Tibial artery (tissue), 4 donors: ENCODE measurements at regions not wholly inside any gene's neighbourhood (a gene's known extent, or its start where the extent isn't known, plus 50 kb on each side); places are given as distances from the start of the nearest gene placed in this dataset.

Source experiments
- DNase-seq, 2 donors: peaks; one replicate each; pipeline ENCODE4 v3.0.0-alpha.2; 2019
- H3K27ac ChIP-seq, 2 donors: fragments of 200-600 bp; sonication (generic) in 1 of 2; 1 replicate in 1 of 2; 2 replicates in 1 of 2; pipeline ENCODE4 v1.5.1; 2018 to 2019; ENCODE audit warnings: mild to moderate bottlenecking in 1 of 2
- H3K27me3 ChIP-seq, 2 donors: fragments of 200-600 bp; sonication (generic) in 1 of 2; one replicate each; pipeline versions ENCODE4 v1.5.1 to v1.6.0; 2016 to 2019
- H3K36me3 ChIP-seq, 3 donors: fragments of 200-600 bp; sonication (generic) in 2 of 3; one replicate each; pipeline ENCODE4 v1.5.1; 2016 to 2019; ENCODE audit warnings: mild to moderate bottlenecking in 2 of 3
- H3K4me1 ChIP-seq, 4 donors: fragments of 200-600 bp; sonication (generic) in 2 of 4; 1 replicate in 3 of 4; 2 replicates in 1 of 4; pipeline ENCODE4 v1.5.1; 2016 to 2019
- H3K4me3 ChIP-seq, 2 donors: fragments of 200-600 bp; sonication (generic) in 1 of 2; 1 replicate in 1 of 2; 2 replicates in 1 of 2; pipeline ENCODE4 v1.5.1; 2018 to 2019; ENCODE audit warnings: mild to moderate bottlenecking in 2 of 2
- H3K9me3 ChIP-seq, 3 donors: fragments of 200-600 bp; sonication (generic) in 1 of 3; one replicate each; pipeline ENCODE4 v1.5.1; 2016 to 2019
- intact Hi-C: fragments of 100-400 bp; cut with DNase I; formaldehyde crosslinking; loops from one replicate; pipeline ENCODE4 v1.15.0; 2023; ENCODE audit warnings: low total_unique reads
- TF ChIP-seq, protein P1 (sequence below), 2 experiments: fragments of 200-600 bp in 1 of 2; fragments of 450-650 bp in 1 of 2; IDR thresholded peaks; one replicate each; pipeline ENCODE4 v1.5.1; 2017 to 2019; ENCODE audit warnings: antibody characterized with exemption in 2 of 2, mild to moderate bottlenecking in 1 of 2, moderate library complexity in 1 of 2

DNA sequence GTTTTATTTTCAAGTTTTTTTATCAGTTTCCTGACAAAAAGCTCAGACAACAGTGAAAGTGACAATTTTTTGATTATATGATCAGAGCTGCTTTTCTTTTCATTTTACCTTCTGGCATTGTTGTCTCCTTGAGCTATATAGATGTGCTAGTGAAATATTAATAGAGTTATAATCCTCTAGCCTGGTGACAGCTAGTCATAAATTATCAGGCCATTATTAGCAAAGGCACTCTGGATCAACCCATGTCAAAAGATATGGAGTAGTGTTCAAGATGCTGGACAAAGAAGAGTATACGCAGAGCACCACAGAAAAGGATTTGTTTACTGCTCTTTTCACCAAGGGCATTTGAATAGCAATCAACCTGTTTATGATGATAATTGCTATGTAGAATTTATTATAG, 1230.1 kb downstream of the HACE1 start:
- H3K4me1 ChIP-seq = no peaks in the 10 kb centered on the region
- H3K27me3 ChIP-seq = no peaks in the 10 kb centered on the region
- intact Hi-C loops = no loop called here
- TF ChIP-seq, protein P1, sequence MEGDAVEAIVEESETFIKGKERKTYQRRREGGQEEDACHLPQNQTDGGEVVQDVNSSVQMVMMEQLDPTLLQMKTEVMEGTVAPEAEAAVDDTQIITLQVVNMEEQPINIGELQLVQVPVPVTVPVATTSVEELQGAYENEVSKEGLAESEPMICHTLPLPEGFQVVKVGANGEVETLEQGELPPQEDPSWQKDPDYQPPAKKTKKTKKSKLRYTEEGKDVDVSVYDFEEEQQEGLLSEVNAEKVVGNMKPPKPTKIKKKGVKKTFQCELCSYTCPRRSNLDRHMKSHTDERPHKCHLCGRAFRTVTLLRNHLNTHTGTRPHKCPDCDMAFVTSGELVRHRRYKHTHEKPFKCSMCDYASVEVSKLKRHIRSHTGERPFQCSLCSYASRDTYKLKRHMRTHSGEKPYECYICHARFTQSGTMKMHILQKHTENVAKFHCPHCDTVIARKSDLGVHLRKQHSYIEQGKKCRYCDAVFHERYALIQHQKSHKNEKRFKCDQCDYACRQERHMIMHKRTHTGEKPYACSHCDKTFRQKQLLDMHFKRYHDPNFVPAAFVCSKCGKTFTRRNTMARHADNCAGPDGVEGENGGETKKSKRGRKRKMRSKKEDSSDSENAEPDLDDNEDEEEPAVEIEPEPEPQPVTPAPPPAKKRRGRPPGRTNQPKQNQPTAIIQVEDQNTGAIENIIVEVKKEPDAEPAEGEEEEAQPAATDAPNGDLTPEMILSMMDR (IDR thresholded peaks at IDR 0.05) = no peak
- no peak overlapping the region for H3K4me3 ChIP-seq
- DNase-seq = no peak
- H3K27ac ChIP-seq = no peak overlapping the region
- H3K9me3 ChIP-seq = no peaks in the 10 kb centered on the region
- H3K36me3 ChIP-seq = no peaks in the 10 kb centered on the region

DNA sequence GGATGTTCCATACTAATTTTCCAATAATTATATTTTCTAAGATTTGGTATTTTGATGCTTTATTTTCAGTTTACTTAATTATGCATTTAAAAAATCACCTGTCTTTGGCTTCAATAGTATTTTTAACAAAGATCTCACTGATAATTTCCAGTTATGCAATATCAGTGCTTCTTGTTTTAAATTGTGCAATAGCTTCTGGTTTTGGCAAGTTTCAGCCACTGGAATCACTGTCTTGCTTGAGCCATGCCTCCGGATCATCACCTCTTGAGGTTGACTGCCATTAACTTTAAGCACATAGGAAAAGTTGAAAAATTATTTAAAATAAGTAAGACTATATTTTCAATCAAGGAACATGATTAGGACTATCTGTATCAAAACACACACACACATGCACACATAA, 1242.1 kb downstream of the HACE1 start:
- Histone ChIP-seq H3K4me1 (no peaks in the 10 kb centered on the region), H3K4me3 (no peak overlapping the region), H3K27me3 (no peaks in the 10 kb centered on the region), H3K9me3 (no peaks in the 10 kb centered on the region), H3K27ac (no peak overlapping the region), H3K36me3 (no peaks in the 10 kb centered on the region)
- intact Hi-C loops = no loop called here
- no peak for DNase-seq
- TF ChIP-seq, protein P1 (IDR thresholded peaks at IDR 0.05) = no peak

DNA sequence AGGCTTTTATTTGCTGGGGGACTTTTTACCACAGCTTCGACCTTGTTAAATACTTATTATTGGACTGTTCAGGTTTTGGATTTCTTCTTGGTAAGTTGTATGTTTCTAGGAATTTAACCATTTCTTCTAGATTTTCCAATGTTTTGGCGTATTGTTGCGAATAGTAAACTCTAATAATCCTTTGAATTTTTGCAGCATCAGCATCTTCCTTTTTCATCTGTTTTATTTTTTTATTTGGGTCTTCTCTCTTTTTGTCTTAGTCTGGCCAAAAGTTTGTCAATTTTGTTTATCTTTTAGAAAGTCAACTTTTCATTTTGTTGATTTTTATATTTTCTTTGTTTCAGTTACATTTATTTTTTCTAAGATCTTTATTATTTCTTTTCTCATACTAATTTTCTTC, 1272.0 kb downstream of the HACE1 start:
- TF ChIP-seq, protein P1 (IDR thresholded peaks at IDR 0.05) = no peak
- Histone ChIP-seq H3K9me3 (no peaks in the 10 kb centered on the region), H3K27ac (no peak overlapping the region), H3K4me1 (no peaks in the 10 kb centered on the region), H3K36me3 (no peaks in the 10 kb centered on the region), H3K4me3 (no peak overlapping the region), H3K27me3 (no peaks in the 10 kb centered on the region)
- intact Hi-C loops = no loop called here
- DNase-seq = no peak

DNA sequence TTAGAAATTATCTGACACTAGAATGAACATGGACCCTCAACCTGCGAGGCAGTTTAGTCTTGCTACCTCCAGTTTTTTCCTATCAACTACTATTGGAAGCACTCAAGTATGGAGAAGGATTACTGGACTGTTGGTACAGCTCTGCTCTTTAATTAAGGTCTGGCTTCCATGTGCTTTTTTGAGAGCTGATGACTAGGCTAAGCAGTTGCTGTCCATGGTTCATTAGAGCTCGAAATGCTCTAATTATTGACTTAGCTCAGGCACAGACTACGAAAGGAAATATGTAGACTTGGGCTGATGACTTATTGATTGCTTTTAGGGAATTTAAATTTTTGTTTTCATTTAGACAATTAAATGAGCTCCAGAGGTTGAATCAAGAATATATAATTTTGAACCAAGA, 1281.6 kb downstream of the HACE1 start:
- TF ChIP-seq, protein P1 (IDR thresholded peaks at IDR 0.05) = no peak

DNA sequence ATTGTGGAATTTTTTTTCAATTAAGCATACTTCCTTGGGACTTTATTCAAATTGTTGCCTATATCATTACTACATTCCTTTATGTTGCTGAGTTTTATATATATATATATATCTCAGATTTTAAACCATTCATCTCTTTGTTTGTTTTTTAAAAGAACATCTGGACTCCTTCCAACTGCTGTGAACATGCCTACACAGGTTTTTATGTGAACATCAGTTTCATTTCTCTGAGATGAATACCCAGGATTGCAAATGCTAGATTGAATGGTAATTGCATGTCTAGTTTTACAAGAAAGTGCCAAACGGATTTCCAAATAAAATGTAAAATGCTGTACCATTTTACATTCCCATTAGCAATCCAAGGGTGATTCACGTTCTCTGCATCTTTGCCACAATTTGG, 1289.3 kb downstream of the HACE1 start:
- intact Hi-C loops = no loop called here
- H3K36me3 ChIP-seq = no peaks in the 10 kb centered on the region
- H3K9me3 ChIP-seq = no peaks in the 10 kb centered on the region
- TF ChIP-seq, protein P1 (IDR thresholded peaks at IDR 0.05) = no peak
- H3K4me3 ChIP-seq = no peak overlapping the region
- DNase-seq = no peak
- H3K4me1 ChIP-seq = no peaks in the 10 kb centered on the region
- no peak overlapping the region for H3K27ac ChIP-seq
- H3K27me3 ChIP-seq = no peaks in the 10 kb centered on the region

More for the DNA sequence above, 1281.6 kb downstream of the HACE1 start:
- Histone ChIP-seq H3K36me3 (no peaks in the 10 kb centered on the region), H3K9me3 (no peaks in the 10 kb centered on the region), H3K4me1 (no peaks in the 10 kb centered on the region), H3K4me3 (no peak overlapping the region), H3K27me3 (no peaks in the 10 kb centered on the region), H3K27ac (no peak overlapping the region)
- no peak for DNase-seq
- intact Hi-C loops = no loop called here

DNA sequence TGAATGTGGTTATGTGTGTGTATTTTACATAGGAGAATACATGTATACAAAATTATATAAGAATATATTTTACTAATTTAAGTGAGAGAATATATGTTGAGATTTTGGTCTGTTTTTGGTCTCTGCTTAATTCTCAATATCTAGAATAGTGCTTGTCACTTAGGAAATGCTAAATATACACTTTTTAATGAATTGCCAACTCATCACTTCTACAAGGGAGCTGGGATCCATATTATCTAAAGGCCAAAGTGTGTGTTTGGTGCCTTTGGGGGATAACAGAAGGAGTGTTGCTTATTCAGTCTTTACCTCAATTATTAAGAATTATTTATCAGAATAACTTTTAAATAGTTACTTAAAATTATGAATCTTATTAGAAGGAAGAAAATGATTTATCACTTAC, 1304.8 kb downstream of the HACE1 start:
- H3K36me3 ChIP-seq = no peaks in the 10 kb centered on the region

More for the DNA sequence above, 1304.8 kb downstream of the HACE1 start:
- Histone ChIP-seq H3K4me3 (no peak overlapping the region), H3K27me3 (no peaks in the 10 kb centered on the region), H3K4me1 (no peaks in the 10 kb centered on the region), H3K9me3 (no peaks in the 10 kb centered on the region), H3K27ac (no peak overlapping the region)
- intact Hi-C loops = no loop called here
- no peak for DNase-seq
- TF ChIP-seq, protein P1 (IDR thresholded peaks at IDR 0.05) = no peak
